ENCODE measurements at regions not wholly inside any gene's neighbourhood (a gene's known extent, or its start where the extent isn't known, plus 50 kb on each side); places are given as distances from the start of the nearest gene placed in this dataset.

GRCh38 chr7:140245611-140246105 lies 68.9 kb upstream of the KDM7A start:
- TF ChIP-seq CTCF (IDR thresholded peaks at IDR 0.05 in 8 of 11, conservative IDR thresholded peaks at IDR 0.05 in 3 of 11), result no peak
- no peak for TF ChIP-seq POLR2AphosphoS5 (IDR thresholded peaks at IDR 0.05)
- TF ChIP-seq POLR2A (IDR thresholded peaks at IDR 0.05), result no peak
